ENCODE measurements at regions not wholly inside any gene's neighbourhood (a gene's known extent, or its start where the extent isn't known, plus 50 kb on each side); places are given as distances from the start of the nearest gene placed in this dataset.

- TF ChIP-seq MAX (IDR thresholded peaks at IDR 0.05; ENCODE audit: insufficient read depth, insufficient read length) (no peak), EZH2 (IDR thresholded peaks at IDR 0.05; ENCODE audit: borderline replicate concordance, low read depth, low read length, severe bottlenecking) (no peak), CTCF (IDR thresholded peaks at IDR 0.05; ENCODE audit: extremely low read depth in 1 of 2, insufficient read depth in 1 of 2, low read depth in 1 of 2, low read length in 2 of 2) (no peak), POLR2AphosphoS5 (IDR thresholded peaks at IDR 0.05; ENCODE audit: insufficient read depth, low read depth, low read length) (no peak), GATA2 (IDR thresholded peaks at IDR 0.05; ENCODE audit: insufficient read depth, insufficient read length, low read depth, low read length) (no peak), JUN (IDR thresholded peaks at IDR 0.05; ENCODE audit: borderline replicate concordance, insufficient read depth, insufficient read length, low read depth) (no peak)
- intact Hi-C loops (cut with micrococcal nuclease) (no loop called here), dilution Hi-C loops (cut with MboI; ENCODE audit: extremely low pct_ligation_motif_present, low sequenced_read_pairs) (no loop called here)
- POLR2A ChIA-PET: no interaction called here
- Histone ChIP-seq H3K4me3 (replicated peaks in 1 of 3; ENCODE audit: insufficient read depth in 1 of 3, low read depth in 1 of 3, low read length in 3 of 3) (no peak overlapping the region), H3K36me3 (ENCODE audit: control insufficient read depth in 2 of 2, extremely low read depth in 1 of 2, insufficient read depth in 2 of 2, low read length in 2 of 2) (no peaks in the 10 kb centered on the region), H2AFZ (ENCODE audit: low read depth, low read length) (no peak overlapping the region), H3K4me1 (ENCODE audit: control insufficient read depth, extremely low read depth, insufficient read depth, low read length) (no peaks in the 10 kb centered on the region), H3K9ac (replicated peaks; ENCODE audit: extremely low read depth, insufficient read depth, low read length) (no peak overlapping the region), H3K4me2 (ENCODE audit: insufficient read depth, low read length) (no peak overlapping the region), H3K27me3 (ENCODE audit: control insufficient read depth in 2 of 2, insufficient read depth in 2 of 2, low read length in 2 of 2) (no peaks in the 10 kb centered on the region), H3K9me1 (replicated peaks; ENCODE audit: control insufficient read depth, extremely low read depth, insufficient read depth, low read length) (no peaks in the 10 kb centered on the region), H3K27ac (ENCODE audit: insufficient read depth, low read depth, low read length) (no peak overlapping the region), H3K79me2 (ENCODE audit: control insufficient read depth, insufficient read depth, low read length) (no peaks in the 10 kb centered on the region), H4K20me1 (replicated peaks; ENCODE audit: control insufficient read depth, extremely low read depth, insufficient read depth, low read length) (no peaks in the 10 kb centered on the region), H3K9me3 (replicated peaks; ENCODE audit: control insufficient read depth, insufficient read depth, low read length) (no peaks in the 10 kb centered on the region)
- FAIRE-seq (no peak), DNase-seq (ENCODE audit: low read depth, low spot score) (no peak)
- BruUV-seq (replicated peaks): no TSS peak
- CTCF ChIA-PET: interaction anchor here (4.8 to 6.5 kb wide), 2 partner anchors 13 to 298 kb away, joined by 27 to 44 read pairs; no protein-coding TSS in a partner anchor
These were observed 70.4 kb upstream of the CACNA1A start for GRCh38 chr19:13576726-13577125.
